ENCODE measurements at regions not wholly inside any gene's neighbourhood (a gene's known extent, or its start where the extent isn't known, plus 50 kb on each side); places are given as distances from the start of the nearest gene placed in this dataset.
A peak's percentile ranks its signal among the peaks of the same experiment; 100 is the strongest.

DNA sequence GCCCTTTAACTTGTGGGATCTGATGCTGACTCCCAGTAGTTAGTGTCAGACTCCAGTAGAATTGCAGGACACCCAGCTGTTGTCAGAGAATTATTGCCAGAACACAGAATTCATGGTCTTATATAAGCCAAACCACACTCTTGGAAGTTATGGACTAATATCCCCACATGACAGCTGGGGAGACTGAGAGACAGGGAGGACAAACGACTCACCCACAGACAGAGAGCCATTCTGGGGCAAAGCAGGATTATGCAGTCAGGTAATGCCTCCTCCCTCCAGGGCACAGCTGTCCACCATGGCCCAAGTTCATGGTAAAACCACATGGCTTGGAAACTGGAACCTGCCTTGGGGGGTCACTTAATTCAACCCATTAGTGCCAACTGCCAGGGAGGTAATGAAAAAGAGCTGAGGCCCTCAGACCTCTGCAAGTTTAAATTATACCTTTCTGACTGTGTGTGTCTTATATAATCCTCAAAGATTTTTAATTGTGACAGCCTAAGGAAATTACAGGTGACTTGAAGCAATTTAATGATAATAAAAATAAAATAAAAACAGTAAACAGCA, 299.5 kb downstream of the BUD13 start:
- no peak for DNase-seq (ENCODE audit: low spot score)

DNA sequence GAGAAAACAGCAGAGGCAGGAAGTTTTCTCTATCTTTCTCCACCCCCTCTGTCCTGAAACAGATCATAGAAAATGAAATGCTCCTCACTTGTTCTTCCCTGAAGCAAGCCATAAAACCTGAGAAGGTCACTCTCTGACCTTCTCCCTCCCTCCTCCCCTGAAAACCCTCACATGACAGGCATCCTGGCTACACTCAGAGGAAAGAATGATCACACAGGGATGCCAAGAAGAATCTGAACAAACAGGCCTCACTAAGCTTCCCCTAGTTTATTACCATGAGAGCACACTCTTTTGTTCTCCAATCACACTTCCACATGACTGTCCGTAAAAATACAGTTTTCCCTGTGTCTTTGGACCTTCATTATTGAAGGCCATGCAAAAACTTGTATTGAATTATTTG, 300.1 kb downstream of the BUD13 start:
- DNase-seq (ENCODE audit: low spot score): no peak

GRCh38 chr11:116471608-116472256, 301.1 kb downstream of the BUD13 start:
- no peak for DNase-seq (ENCODE audit: low spot score)

DNA sequence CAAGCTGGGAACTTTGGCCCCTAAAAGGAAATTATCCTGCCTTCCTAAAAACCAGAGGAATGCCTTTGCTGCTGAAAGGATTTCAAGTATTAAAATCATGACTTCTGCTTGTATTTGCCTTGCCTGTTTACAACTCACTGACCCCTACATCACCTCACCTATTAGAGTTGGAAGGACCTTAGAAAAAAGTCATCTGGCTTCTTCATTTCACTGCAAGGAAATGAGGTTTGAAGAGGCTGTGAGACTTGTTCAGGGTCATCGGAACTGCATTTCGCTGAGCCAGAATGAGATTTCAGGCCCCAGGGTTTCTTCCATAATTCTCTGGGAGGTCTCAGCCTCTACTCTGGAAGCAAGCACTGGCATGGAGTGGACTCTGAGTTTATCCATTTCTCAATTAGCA, 304.1 kb downstream of the BUD13 start:
- DNase-seq (ENCODE audit: low spot score): no peak

DNA sequence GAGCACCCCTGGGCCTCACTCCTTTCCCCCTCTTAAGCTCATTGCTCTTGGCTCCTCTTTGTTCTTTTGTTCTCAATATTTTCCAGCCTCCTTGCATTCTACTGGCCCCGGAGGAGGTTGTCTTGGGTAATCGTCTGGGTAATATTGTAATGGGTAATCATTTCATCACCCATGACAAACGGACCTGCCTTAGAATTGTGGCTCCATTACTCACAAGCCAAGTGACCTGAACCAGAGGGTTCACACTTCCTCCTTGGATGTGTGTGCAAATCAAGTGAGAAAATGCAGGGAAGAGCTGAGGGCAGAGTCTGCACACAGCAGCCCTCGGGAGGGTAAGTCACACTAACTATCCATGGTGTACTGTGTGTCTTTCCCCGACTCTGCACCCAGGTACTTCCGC, 305.0 kb downstream of the BUD13 start:
- no peak for DNase-seq (ENCODE audit: low spot score)

GRCh38 chr11:116466801-116467200, 306.0 kb downstream of the BUD13 start:
- no peak for DNase-seq (ENCODE audit: low spot score)

GRCh38 chr11:116466191-116466590, 306.6 kb downstream of the BUD13 start:
- DNase-seq (ENCODE audit: low spot score): no peak

GRCh38 chr11:116465056-116465455, 307.7 kb downstream of the BUD13 start:
- no peak for DNase-seq (ENCODE audit: low spot score)

- DNase-seq (ENCODE audit: low spot score): no peak
These were observed 311.0 kb downstream of the BUD13 start for GRCh38 chr11:116461789-116462188.

DNA sequence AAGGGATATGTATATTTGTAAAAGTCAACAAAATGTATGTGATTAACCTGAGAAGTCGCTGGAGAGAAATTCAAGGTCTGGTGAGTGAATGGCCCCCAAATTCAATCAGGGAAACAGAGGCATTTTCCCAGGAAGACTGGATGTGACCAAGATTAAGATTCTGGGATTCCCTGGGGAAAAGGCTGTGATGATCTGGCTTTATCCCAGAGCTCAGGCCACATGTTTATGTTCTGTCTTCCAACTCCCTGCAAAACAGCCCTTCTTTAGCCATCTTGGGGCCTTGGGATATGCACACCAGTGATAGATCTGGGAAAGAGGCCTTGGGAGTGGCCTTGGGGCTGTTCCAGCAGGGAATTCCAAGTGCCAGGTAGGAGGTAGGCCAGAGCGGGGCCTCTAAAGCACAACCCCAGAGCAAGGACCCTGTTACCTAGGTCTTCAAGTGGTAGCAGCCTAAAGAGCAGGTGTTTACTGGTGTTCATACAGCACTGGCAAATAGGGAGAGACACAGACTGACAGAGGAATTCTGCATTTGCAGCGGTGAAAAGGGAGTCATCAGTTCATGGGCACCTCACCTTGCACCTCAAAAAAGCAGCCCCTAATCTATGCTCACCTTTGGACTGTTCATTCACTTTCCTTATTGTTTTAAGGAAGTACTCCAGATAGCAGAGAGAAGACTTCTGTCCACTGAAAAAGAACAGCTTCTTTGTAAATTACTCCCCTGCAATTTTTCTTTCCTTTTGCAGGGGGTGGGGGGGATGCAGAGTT, 312.4 kb downstream of the BUD13 start:
- DNase-seq (ENCODE audit: low spot score): no peak

GRCh38 chr11:116459185-116460045, 313.4 kb downstream of the BUD13 start:
- no peak for DNase-seq (ENCODE audit: low spot score)

- DNase-seq (ENCODE audit: low spot score): no peak
These were observed 314.2 kb downstream of the BUD13 start for GRCh38 chr11:116458546-116458945.

GRCh38 chr11:116457336-116458007, 315.3 kb downstream of the BUD13 start:
- no peak for DNase-seq (ENCODE audit: low spot score)

- no peak for DNase-seq (ENCODE audit: low spot score)
These were observed 317.8 kb downstream of the BUD13 start for GRCh38 chr11:116454951-116455350.

DNA sequence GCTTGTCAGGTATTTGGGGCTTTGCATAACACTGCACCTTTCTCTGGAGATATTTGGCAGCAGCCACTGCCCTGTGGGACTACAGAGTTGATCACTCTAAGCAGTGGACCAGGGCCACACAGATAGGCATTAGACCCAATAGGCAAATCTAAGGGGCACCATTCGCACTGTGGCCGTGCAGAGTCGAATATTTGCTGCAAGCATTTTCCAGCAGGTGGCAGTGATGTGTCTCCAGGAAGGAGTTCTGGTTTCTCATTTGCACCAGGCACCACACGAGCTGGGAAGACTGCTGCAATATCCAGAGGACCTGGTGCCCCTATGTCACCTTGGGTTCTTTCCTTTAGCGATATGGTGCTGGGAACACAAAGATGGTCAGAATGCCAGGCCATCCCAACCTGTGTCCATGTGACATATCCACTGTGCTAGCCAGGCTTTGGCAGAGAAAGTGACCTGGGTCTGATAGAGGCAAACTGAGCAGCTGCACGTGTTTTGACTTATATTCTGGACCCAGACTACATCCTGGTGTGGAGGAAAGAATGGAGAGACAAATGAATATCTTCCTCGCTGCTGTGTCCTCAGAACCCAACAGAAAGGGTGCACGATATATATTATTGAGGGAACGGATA, 318.7 kb downstream of the BUD13 start:
- DNase-seq (ENCODE audit: low spot score): peak; percentile 55

DNA sequence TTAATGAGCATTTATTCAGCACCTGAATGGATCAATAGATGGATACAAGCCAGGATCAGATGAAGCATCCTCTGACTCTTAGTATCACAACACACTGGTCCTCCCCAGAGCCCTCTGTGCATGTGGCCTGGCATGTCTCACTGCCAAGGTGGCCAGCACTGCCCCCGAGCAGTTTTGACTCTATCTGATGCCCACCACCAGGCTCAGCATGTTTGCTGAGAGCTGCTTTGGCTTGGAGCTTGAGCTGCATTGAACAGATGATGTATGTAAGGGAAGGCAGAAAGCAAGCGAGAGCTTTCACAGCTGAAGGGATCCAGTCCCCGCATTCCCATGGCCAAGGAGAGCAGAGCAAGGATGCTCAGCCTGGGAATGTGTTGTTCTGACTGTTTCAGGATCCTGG, 320.3 kb downstream of the BUD13 start:
- DNase-seq (ENCODE audit: low spot score): no peak

DNA sequence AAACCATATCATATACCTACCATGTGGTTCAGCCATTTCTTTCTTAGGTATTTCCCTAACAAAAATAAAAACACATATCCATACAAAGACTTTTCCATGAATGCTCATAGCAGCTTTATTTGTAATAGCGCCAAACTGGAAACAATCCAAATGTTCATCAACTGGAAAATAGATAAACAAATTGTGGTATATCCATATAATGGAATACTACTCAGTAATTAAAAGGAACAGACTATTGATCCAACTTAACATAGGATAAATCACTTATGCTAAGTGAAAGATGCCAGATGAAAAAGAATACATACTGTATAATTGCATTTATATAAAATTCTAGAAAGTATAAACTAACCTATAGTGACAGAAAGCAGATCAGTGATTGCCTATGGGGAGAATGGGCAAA, 323.3 kb downstream of the BUD13 start:
- no peak for DNase-seq (ENCODE audit: low spot score)

DNA sequence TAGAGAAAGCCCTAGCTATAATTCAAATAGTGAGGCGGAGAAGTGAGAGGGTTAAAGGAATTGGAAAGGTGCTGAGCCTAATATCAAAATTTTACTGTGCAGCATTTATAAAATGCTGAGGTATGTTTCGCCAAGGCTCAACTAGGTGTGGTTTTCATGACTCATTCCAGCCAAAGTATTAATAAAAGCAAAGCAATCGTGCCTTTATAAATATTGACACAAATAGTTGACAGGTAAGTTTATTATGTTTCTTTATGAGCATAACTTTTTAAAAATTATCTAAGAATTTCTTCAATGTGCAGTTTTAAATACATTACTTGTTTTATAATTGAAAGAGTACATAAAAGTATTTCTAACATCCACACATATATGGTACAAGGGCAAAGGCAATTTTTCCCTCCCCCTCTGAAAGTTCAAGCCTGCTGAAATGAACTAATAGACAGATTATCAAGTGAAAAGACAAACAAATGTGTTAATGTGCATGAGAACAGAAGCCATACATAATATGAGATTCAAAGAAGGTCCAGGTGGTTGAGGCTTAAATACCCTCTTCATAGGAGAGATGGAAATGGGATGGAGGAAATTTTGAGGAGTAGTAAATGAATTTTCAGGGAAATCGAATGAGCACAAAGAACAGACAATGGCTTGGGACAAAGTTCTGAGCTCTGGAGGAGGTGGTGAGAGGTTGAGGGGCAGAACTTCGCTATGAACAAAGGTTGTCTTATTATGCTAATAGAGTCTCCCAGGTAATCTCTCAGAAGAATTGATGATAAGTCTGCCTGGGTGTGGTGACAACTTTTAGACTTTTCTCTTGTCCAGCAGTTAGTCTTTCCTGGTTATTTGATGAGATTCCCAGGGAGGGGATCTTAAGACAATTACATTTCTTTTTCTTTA, 326.5 kb downstream of the BUD13 start:
- no peak for DNase-seq (ENCODE audit: low spot score)

DNA sequence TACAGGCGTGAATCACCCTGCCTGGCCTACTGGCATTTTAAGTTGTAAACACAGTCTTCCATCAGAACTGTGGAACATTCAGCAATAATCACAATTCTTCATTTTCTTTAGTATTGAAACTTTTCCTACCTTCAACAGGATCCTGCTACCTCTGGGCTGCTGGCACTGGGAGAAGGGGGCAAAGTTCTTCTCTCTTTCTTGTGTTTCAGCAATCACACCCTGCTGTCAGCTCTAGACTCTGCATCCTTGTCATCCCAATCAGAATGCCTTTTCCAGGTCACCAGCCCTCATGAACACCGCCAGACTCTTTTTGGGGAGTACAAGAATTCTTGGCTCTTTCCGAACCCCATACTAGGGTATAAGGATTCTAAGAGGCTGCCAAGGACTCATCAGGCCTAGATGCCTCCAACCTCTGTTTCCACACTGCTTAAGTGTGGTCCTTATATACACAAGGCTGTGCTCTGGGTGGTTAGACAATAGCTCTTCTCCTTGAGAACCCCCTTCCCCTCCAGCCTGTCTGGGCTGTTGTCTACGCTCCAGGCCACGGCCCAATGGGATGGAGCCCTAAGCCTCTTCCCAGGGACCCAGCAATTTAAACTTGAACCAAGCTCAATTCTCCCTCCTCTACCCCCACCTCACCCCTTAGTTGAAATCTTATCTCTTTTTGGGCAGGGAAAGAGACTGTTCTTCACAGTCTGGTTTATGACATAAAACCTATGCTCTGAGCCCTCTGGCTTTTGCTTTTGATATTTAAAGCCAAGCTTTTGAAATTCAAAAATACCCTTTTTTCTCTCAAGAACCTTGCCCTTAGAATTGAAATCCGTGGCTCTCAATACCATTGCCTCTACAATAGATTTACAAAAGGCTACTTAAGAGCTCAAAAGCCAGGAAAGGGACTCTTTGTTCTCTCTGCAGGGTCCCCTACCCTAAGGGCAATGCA, 327.4 kb downstream of the BUD13 start:
- DNase-seq (ENCODE audit: low spot score): no peak

All from NAMALWA (cell line).